ENCODE measurements at regions not wholly inside any gene's neighbourhood (a gene's known extent, or its start where the extent isn't known, plus 50 kb on each side); places are given as distances from the start of the nearest gene placed in this dataset.

DNA sequence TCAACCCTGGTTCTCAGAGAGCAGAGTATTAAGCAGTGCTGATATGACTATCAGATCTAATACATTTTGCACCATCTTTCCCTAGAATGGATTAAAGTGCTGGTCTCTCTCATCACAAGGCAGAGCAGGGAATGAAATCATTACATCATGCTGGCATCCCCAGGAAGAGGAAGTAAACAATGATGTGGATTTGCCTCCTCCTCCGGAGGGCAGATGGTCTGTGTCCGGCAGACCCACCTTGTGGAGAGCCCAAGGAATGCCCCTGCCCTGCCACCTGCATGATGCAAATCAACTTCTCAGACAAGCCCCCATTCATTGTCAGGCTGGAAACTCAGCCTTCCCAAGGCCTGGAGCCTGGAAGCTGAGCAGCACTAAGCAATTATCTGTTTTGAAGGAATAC lies 1149.1 kb downstream of the VRK1 start:
- ChIA-PET POLR2A (no interaction called here), CTCF (no interaction called here)
- no peaks in the 10 kb centered on the region for H3K36me3 ChIP-seq (ENCODE audit: control insufficient read depth, insufficient read depth, low read length)
- H3K27me3 ChIP-seq (ENCODE audit: control insufficient read depth, insufficient read depth, low read length) = no peaks in the 10 kb centered on the region
- no peak overlapping the region for H3K4me3 ChIP-seq (ENCODE audit: low read depth, low read length)
- TF ChIP-seq, protein P1, sequence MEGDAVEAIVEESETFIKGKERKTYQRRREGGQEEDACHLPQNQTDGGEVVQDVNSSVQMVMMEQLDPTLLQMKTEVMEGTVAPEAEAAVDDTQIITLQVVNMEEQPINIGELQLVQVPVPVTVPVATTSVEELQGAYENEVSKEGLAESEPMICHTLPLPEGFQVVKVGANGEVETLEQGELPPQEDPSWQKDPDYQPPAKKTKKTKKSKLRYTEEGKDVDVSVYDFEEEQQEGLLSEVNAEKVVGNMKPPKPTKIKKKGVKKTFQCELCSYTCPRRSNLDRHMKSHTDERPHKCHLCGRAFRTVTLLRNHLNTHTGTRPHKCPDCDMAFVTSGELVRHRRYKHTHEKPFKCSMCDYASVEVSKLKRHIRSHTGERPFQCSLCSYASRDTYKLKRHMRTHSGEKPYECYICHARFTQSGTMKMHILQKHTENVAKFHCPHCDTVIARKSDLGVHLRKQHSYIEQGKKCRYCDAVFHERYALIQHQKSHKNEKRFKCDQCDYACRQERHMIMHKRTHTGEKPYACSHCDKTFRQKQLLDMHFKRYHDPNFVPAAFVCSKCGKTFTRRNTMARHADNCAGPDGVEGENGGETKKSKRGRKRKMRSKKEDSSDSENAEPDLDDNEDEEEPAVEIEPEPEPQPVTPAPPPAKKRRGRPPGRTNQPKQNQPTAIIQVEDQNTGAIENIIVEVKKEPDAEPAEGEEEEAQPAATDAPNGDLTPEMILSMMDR (IDR thresholded peaks at IDR 0.05; ENCODE audit: insufficient read depth, low read depth, low read length) = no peak
- no peak for DNase-seq (ENCODE audit: low read depth)

DNA sequence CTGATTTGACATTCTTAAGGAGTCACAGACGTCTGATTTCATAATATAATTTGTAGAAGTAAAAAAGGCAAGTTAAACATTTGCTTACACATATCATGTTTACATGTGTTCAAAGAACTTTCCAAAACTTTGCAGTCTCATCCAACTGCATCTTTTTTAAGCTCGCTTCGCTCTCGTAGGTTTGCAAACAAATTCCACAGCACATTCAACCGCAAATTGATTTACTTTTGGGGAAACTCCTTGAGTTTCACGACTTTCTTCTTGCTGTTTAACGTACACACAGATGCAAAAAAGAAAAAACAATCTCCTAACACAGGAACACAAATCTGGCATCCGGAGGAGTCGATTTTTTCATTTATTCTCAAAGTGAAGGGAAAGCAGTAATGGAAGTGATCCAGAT lies 1149.5 kb downstream of the VRK1 start:
- no peak for DNase-seq (ENCODE audit: low read depth)
- POLR2A ChIA-PET = no interaction called here
- TF ChIP-seq, protein P1 (IDR thresholded peaks at IDR 0.05; ENCODE audit: insufficient read depth, low read depth, low read length) = no peak
- Histone ChIP-seq H3K4me3 (ENCODE audit: low read depth, low read length) (no peak overlapping the region), H3K27me3 (ENCODE audit: control insufficient read depth, insufficient read depth, low read length) (no peaks in the 10 kb centered on the region), H3K36me3 (ENCODE audit: control insufficient read depth, insufficient read depth, low read length) (no peaks in the 10 kb centered on the region)
- CTCF ChIA-PET = no interaction called here

DNA sequence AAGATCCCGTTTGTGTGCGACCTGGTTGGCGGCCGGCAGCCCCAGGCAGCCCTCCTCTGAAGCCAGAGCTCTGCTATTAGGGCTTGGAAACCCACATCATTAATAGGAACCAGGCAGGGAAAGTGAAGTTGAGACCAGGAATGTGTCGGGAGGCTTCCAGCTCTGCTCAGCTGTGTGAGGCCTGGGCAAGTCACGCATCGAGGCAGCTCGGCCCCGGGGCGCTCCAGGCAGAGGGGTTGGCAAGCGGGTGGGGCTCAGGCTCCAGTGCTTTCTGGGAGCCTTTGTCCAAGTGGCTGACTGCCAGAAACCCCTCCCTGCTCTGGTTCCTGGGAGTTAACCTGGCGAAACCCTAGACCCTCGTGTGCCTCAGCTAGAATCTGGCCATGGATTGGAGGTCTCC lies 1151.7 kb downstream of the VRK1 start:
- H3K27me3 ChIP-seq (ENCODE audit: control insufficient read depth, insufficient read depth, low read length) = no peaks in the 10 kb centered on the region
- H3K4me3 ChIP-seq (ENCODE audit: low read depth, low read length) = no peak overlapping the region
- ChIA-PET CTCF (no interaction called here), POLR2A (no interaction called here)
- no peak for DNase-seq (ENCODE audit: low read depth)
- TF ChIP-seq, protein P1 (IDR thresholded peaks at IDR 0.05; ENCODE audit: insufficient read depth, low read depth, low read length) = no peak
- H3K36me3 ChIP-seq (ENCODE audit: control insufficient read depth, insufficient read depth, low read length) = no peaks in the 10 kb centered on the region

DNA sequence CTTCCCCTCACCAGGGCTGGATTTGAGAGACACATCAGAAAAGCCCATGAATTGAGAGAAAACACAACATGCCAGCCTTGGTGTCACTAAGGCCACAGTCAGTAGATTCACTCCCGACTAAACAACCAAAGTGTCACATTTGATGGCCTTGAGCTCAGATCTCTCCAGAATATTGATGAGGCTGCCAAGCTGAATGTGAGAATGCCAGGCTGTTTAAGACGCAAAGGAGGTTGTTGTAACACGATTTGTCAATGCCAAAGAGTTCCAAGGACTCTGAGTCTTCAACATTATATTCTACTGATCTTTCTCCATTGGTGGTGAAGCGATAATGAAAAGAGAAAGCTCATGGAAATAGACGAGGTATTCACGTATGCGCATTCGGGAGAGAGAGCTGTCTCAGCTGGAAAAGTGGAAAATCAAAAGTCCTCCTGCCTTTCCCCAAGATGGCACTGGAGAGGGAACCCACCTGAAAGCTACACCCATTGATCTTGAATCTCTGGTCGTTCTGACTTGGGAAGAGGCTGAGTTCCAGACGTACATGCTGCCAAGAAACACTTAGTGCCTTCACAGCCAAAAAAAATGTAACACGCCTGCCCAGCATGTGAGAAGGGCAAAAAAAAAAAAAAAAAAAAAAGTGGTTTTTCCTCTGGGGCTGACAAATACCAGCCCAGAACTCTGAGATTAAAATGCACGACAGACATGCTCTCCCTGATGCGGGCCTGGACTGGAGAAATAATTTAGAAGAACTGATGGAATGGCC lies 1159.6 kb downstream of the VRK1 start:
- Histone ChIP-seq H3K27me3 (ENCODE audit: control insufficient read depth, insufficient read depth, low read length) (no peaks in the 10 kb centered on the region), H3K36me3 (ENCODE audit: control insufficient read depth, insufficient read depth, low read length) (no peaks in the 10 kb centered on the region), H3K4me3 (ENCODE audit: low read depth, low read length) (no peak overlapping the region)
- ChIA-PET CTCF (no interaction called here), POLR2A (no interaction called here)
- TF ChIP-seq, protein P1 (IDR thresholded peaks at IDR 0.05; ENCODE audit: insufficient read depth, low read depth, low read length) = no peak
- DNase-seq (ENCODE audit: low read depth) = no peak

DNA sequence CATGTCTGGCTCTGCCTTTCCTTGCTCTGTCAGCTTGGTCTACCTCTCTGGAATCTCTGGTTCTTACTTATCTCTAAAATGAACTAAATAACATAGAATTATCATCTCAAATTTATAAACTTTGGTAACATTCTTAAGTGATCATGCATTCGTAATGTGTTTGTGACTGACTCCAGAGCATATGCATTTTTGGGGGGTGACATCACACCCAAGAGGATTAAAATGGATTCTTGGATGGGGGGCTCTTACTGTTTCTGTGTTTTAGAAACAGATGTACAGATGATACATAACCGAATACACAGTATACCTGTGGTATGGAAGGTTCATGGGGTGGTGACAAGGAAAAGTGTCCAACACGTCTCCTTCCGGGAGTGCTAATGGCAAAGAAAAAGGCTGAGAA lies 1162.1 kb downstream of the VRK1 start:
- no peaks in the 10 kb centered on the region for H3K36me3 ChIP-seq (ENCODE audit: control insufficient read depth, insufficient read depth, low read length)
- no peaks in the 10 kb centered on the region for H3K27me3 ChIP-seq (ENCODE audit: control insufficient read depth, insufficient read depth, low read length)
- TF ChIP-seq, protein P1 (IDR thresholded peaks at IDR 0.05; ENCODE audit: insufficient read depth, low read depth, low read length) = no peak
- H3K4me3 ChIP-seq (ENCODE audit: low read depth, low read length) = no peak overlapping the region
- ChIA-PET CTCF (no interaction called here), POLR2A (no interaction called here)
- no peak for DNase-seq (ENCODE audit: low read depth)
